Mucosa of rectum (tissue), 2 donors: ENCODE measurements at regions not wholly inside any gene's neighbourhood (a gene's known extent, or its start where the extent isn't known, plus 50 kb on each side); places are given as distances from the start of the nearest gene placed in this dataset.

ENCODE experiments used
- H3K27ac ChIP-seq, 2 donors: one replicate each; pipeline ENCODE4 v1.7.0; 2013; ENCODE audit warnings: inconsistent platforms in 2 of 2, low read depth in 2 of 2, low read length in 2 of 2
- H3K27me3 ChIP-seq, 2 donors: one replicate each; pipeline ENCODE4 v1.7.0; 2013; ENCODE audit warnings: low read length in 2 of 2; ENCODE audit not compliant: control insufficient read depth in 2 of 2, insufficient read depth in 2 of 2
- H3K36me3 ChIP-seq, 2 donors: one replicate each; pipeline ENCODE4 v1.7.0; 2013; ENCODE audit warnings: low read length in 2 of 2; ENCODE audit not compliant: control insufficient read depth in 2 of 2, insufficient read depth in 2 of 2
- H3K4me1 ChIP-seq, 2 donors: one replicate each; pipeline ENCODE4 v1.7.0; 2013; ENCODE audit warnings: low read length in 2 of 2, mild to moderate bottlenecking in 1 of 2; ENCODE audit not compliant: control insufficient read depth in 2 of 2, insufficient read depth in 2 of 2
- H3K4me3 ChIP-seq, 2 donors: one replicate each; pipeline ENCODE4 v1.7.0; 2013; ENCODE audit warnings: low read length in 2 of 2
- H3K9ac ChIP-seq, 2 donors: one replicate each; pipeline ENCODE4 v1.7.0; 2013; ENCODE audit warnings: low read length in 2 of 2, low read depth in 1 of 2, mild to moderate bottlenecking in 1 of 2
- H3K9me3 ChIP-seq, 2 donors: one replicate each; pipeline ENCODE4 v1.7.0; 2013; ENCODE audit warnings: low read length in 2 of 2; ENCODE audit not compliant: control insufficient read depth in 2 of 2
- donor health status: healthy.
- donor health status: Normal muscosa, but diverticular disease.

DNA sequence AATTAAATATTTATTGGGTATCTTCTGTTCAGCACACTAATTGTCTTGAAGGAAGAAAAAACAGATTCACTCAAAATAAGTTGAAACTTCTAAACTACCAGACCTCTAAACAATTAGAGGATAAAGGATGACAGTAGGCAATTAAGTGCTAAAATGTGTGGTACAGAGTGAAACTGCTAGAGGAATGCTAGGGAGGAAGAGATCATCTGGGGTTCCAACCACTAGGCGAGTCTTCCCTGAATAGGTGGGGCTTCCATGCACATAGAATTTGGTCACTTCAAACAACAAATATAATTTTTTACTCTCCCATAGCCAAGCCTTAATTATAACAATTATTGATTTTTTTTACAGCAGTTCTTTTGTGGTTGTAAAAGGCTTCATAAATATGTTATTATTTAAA, 559.0 kb upstream of the ZEB2 start:
- H3K9ac ChIP-seq: no peak overlapping the region
- no peaks in the 10 kb centered on the region for H3K27me3 ChIP-seq

DNA sequence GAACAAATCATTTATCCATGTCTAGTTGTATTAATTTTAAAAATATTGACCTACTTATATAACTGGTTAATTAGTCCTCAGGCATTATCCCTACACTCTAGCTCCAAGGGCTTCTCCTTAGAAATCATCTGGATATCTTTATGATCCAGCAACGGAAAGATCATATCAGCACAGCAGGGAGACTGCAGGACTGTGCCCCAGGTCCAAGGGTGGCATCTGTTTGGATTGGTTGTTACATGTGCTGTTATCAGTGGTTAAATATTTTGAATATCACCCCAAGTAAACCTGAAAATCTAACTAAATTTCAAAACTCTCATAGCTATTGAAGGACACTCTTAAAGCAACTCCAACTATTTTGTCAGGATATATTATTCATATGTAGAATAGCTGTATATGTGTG, 556.2 kb upstream of the ZEB2 start:
- no peaks in the 10 kb centered on the region for H3K9me3 ChIP-seq
- no peaks in the 10 kb centered on the region for H3K36me3 ChIP-seq
- H3K9ac ChIP-seq: no peak overlapping the region
- no peaks in the 10 kb centered on the region for H3K4me1 ChIP-seq
- H3K27me3 ChIP-seq: no peaks in the 10 kb centered on the region
- no peak overlapping the region for H3K27ac ChIP-seq
- no peak overlapping the region for H3K4me3 ChIP-seq

More for the DNA sequence above, 559.0 kb upstream of the ZEB2 start:
- Histone ChIP-seq H3K36me3 (no peaks in the 10 kb centered on the region), H3K4me3 (no peak overlapping the region), H3K4me1 (no peaks in the 10 kb centered on the region), H3K27ac (no peak overlapping the region), H3K9me3 (no peaks in the 10 kb centered on the region)

DNA sequence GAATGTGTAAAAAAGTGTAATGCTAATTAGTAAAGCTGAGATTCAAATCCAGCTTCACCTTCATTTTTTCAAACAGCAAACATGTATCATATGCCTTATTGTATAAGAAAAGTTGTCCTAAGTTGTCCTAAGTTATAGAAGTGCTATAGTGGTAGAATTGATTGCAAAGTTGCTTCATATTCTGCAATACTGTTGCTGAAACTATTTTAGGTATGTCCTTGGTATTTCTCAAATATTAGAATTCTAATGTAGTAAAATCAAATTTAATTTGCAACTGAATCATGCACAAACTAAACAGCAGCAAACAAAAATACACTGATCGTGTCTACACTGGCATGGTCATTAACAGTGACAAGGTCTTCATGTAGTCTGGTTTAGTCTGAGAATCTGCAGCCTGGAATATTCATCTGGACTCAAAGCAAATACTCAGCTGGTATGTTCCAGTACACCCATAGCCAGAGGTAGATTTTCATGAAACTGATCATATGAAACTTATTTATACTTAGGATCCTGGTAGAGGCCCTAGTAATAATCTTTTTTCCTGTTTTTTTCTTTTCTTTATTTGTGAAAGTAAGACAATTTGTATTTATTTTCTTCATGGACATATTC, 555.6 kb upstream of the ZEB2 start:
- Histone ChIP-seq H3K9ac (no peak overlapping the region), H3K36me3 (no peaks in the 10 kb centered on the region), H3K27me3 (no peaks in the 10 kb centered on the region), H3K27ac (no peak overlapping the region), H3K9me3 (no peaks in the 10 kb centered on the region), H3K4me1 (no peaks in the 10 kb centered on the region), H3K4me3 (no peak overlapping the region)

GRCh38 chr2:145070703-145071102, 550.8 kb upstream of the ZEB2 start:
- no peak overlapping the region for H3K9ac ChIP-seq
- H3K9me3 ChIP-seq: no peaks in the 10 kb centered on the region
- no peak overlapping the region for H3K27ac ChIP-seq
- H3K27me3 ChIP-seq: no peaks in the 10 kb centered on the region
- H3K36me3 ChIP-seq: no peaks in the 10 kb centered on the region
- H3K4me1 ChIP-seq: no peaks in the 10 kb centered on the region
- no peak overlapping the region for H3K4me3 ChIP-seq

- Histone ChIP-seq H3K9me3 (no peaks in the 10 kb centered on the region), H3K9ac (no peak overlapping the region), H3K27ac (no peak overlapping the region), H3K27me3 (no peaks in the 10 kb centered on the region), H3K4me1 (no peaks in the 10 kb centered on the region), H3K4me3 (no peak overlapping the region), H3K36me3 (no peaks in the 10 kb centered on the region)
Observed at GRCh38 chr2:145068509-145068908, 548.6 kb upstream of the ZEB2 start.

GRCh38 chr2:145067549-145068030, 547.7 kb upstream of the ZEB2 start:
- no peak overlapping the region for H3K9ac ChIP-seq
- H3K9me3 ChIP-seq: no peaks in the 10 kb centered on the region
- no peaks in the 10 kb centered on the region for H3K4me1 ChIP-seq
- no peak overlapping the region for H3K4me3 ChIP-seq
- H3K27ac ChIP-seq: no peak overlapping the region
- no peaks in the 10 kb centered on the region for H3K27me3 ChIP-seq
- H3K36me3 ChIP-seq: no peaks in the 10 kb centered on the region

DNA sequence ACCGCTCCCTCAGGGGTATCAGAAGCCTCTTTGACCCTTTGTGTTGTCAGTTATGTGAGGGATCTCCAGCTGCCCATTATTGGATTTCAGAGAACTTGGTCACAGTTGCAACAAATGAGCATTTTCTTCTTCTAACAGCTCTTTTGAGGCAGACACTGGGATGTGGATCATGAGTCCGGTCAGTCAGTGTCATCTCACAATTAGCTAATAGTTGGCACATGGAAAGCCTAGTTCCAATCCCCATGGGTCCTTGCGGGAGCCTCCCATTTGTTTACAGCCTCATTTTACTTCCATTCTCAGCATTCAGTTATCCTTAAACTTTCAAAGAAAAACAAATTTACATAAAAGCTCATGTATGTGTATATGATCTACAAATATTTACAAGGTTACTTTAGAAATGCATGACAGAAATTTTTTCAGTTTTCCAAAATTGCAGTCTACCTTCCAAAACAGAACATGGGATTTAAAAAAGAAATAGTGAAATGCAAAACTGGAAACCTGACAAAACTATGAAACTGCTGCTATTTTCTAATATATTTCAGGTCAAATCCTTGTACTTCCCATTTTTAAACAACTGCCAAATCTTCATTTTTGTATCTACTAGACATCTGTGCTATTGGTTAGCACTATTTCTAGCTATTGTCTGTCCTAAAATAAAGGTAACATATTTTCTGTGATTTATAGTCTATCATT, 547.1 kb upstream of the ZEB2 start:
- H3K9ac ChIP-seq: no peak overlapping the region
- H3K27ac ChIP-seq: peak overlapping the region; percentile 44 to 49
- H3K9me3 ChIP-seq: no peaks in the 10 kb centered on the region
- H3K27me3 ChIP-seq: no peaks in the 10 kb centered on the region
- H3K36me3 ChIP-seq: no peaks in the 10 kb centered on the region
- no peaks in the 10 kb centered on the region for H3K4me1 ChIP-seq
- H3K4me3 ChIP-seq: no peak overlapping the region

- Histone ChIP-seq H3K4me3 (no peak overlapping the region), H3K36me3 (no peaks in the 10 kb centered on the region), H3K27me3 (no peaks in the 10 kb centered on the region), H3K27ac (peak overlapping the region; percentile 44 to 49), H3K4me1 (no peaks in the 10 kb centered on the region), H3K9me3 (no peaks in the 10 kb centered on the region), H3K9ac (no peak overlapping the region)
Observed at GRCh38 chr2:145066151-145066661, 546.3 kb upstream of the ZEB2 start.

DNA sequence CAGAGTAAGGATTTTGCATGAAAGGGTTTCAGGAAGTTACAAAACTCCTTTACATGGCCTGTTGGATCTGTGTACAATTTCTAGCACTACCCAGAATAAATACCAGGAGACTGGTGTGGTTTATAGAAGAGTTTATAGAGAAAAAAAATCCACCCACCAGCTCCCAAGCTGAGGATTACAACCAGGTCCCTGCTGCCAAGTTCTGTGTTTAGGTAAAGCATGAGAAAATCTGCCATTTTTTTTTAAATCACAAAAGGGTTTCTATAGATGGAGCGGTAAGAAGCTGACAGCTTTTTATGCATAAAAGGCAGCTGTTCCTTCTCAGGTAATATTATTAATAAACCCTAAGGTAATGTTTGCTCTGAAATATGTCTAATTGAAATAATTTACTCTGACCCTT, 545.4 kb upstream of the ZEB2 start:
- H3K36me3 ChIP-seq: no peaks in the 10 kb centered on the region
- H3K9ac ChIP-seq: no peak overlapping the region
- no peaks in the 10 kb centered on the region for H3K27me3 ChIP-seq
- H3K4me1 ChIP-seq: no peaks in the 10 kb centered on the region
- no peaks in the 10 kb centered on the region for H3K9me3 ChIP-seq
- H3K4me3 ChIP-seq: no peak overlapping the region
- H3K27ac ChIP-seq: no peak overlapping the region

DNA sequence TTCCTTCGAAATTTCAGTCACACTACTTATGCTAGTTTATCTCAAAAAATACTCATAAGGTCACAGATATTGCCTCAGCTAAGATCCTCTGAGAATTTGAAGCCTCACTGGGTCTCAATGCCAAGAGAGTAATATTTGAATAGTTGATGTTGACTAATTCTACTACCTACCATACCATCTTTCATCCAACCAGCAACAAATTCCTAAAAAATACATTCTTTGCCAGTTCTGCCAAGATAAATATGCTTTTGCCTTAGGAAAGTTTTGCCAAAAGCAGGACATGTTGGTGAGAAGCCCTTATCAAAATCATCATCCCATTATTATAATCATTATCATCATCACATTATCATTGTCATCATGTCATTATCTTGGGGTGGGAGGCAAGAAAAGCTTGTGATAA, 544.6 kb upstream of the ZEB2 start:
- no peaks in the 10 kb centered on the region for H3K4me1 ChIP-seq
- no peak overlapping the region for H3K4me3 ChIP-seq
- no peak overlapping the region for H3K9ac ChIP-seq
- no peaks in the 10 kb centered on the region for H3K9me3 ChIP-seq
- H3K36me3 ChIP-seq: no peaks in the 10 kb centered on the region
- H3K27ac ChIP-seq: no peak overlapping the region
- H3K27me3 ChIP-seq: no peaks in the 10 kb centered on the region
